Neural crest cell (in vitro differentiated cells): ENCODE measurements at regions not wholly inside any gene's neighbourhood (a gene's known extent, or its start where the extent isn't known, plus 50 kb on each side); places are given as distances from the start of the nearest gene placed in this dataset.

Source experiments
- DNase-seq: peaks from one replicate; pipeline ENCODE4 v3.0.0; 2021; ENCODE audit warnings: low read depth, mixed read lengths, low spot score
- H3K27ac Mint-ChIP-seq: one replicate; pipeline ENCODE4 v1.8.0; 2021; ENCODE audit warnings: mild to moderate bottlenecking, mixed read lengths; ENCODE audit not compliant: unreplicated experiment
- H3K27me3 Mint-ChIP-seq: 2 replicates; pipeline ENCODE4 v1.8.0; 2021; ENCODE audit warnings: low read depth, mild to moderate bottlenecking, mixed read lengths
- H3K36me3 Mint-ChIP-seq: 2 replicates; pipeline ENCODE4 v1.8.0; 2021; ENCODE audit warnings: low read depth, mild to moderate bottlenecking, mixed read lengths
- H3K4me1 Mint-ChIP-seq: 2 replicates; pipeline ENCODE4 v1.8.0; 2021; ENCODE audit warnings: mixed read lengths
- H3K4me3 Mint-ChIP-seq: one replicate; pipeline ENCODE4 v1.8.0; 2021; ENCODE audit warnings: mild to moderate bottlenecking, mixed read lengths
- H3K9me3 Mint-ChIP-seq: 2 replicates; pipeline ENCODE4 v1.8.0; 2021; ENCODE audit warnings: mixed read lengths
- TF ChIP-seq, protein P1 (sequence below): fragments of 200-600 bp; sonication (generic); conservative IDR thresholded peaks from 2 replicates; pipeline ENCODE4 v1.5.0; 2021; ENCODE audit warnings: antibody characterized with exemption, mild to moderate bottlenecking

DNA sequence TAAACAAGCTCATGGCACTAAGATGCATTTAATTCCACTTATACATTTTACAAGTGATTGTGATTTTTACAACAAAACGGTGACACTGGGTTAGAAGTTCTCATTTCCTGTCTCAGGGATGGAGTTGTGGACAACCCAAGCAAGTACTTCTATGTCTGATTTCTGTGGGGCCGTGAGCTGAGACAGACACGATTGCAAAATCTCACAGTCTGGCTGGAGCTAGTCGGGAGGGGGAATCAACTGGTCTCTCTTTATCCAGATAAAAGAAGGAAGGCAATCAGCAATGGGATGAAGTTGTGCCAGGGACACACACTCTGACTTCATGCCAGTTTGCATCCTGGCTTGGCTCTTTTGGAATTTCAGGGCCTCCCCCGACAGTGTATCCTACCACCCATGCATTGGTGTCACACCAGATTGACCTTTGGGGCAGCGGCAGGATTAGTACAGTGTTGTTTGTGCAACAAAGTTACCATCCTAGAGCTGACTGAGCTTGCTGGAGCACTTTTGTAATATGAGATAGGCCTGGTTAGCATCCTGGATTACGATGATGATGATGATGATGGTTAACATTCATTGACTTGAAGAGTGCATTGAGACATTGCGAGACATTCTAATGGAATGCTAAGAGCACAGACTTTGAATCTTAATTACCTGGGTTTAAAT lies 98.8 kb downstream of the CTAGE1 start:
- Mint-ChIP-seq H3K4me3 (no peak overlapping the region), H3K27ac (no peak overlapping the region)

DNA sequence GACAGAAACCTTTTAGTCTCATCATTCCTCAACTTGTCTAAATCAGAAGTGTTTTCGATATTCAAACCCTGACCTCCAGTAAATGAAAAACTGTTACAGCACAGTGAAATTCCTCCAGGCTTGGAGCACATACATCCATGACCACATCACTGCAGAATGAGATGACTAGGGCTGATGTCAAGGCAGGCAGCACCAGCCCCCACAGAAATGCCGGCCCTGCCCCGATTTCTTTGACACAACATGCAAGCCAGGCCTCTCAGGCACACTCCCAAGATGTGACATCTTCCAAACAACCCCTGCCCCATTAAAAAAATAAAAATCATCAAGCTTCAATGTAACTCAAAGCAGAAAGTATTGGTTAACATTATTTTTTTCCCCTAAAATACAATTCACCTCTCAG lies 103.3 kb downstream of the CTAGE1 start:
- DNase-seq, result no peak
- Mint-ChIP-seq H3K4me3 (no peak overlapping the region), H3K36me3 (no peaks in the 10 kb centered on the region), H3K4me1 (no peaks in the 10 kb centered on the region), H3K27me3 (no peaks in the 10 kb centered on the region), H3K9me3 (no peaks in the 10 kb centered on the region), H3K27ac (no peak overlapping the region)
- TF ChIP-seq, protein P1, sequence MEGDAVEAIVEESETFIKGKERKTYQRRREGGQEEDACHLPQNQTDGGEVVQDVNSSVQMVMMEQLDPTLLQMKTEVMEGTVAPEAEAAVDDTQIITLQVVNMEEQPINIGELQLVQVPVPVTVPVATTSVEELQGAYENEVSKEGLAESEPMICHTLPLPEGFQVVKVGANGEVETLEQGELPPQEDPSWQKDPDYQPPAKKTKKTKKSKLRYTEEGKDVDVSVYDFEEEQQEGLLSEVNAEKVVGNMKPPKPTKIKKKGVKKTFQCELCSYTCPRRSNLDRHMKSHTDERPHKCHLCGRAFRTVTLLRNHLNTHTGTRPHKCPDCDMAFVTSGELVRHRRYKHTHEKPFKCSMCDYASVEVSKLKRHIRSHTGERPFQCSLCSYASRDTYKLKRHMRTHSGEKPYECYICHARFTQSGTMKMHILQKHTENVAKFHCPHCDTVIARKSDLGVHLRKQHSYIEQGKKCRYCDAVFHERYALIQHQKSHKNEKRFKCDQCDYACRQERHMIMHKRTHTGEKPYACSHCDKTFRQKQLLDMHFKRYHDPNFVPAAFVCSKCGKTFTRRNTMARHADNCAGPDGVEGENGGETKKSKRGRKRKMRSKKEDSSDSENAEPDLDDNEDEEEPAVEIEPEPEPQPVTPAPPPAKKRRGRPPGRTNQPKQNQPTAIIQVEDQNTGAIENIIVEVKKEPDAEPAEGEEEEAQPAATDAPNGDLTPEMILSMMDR, result no peak

More for the DNA sequence above, 98.8 kb downstream of the CTAGE1 start:
- H3K27me3 Mint-ChIP-seq, result no peaks in the 10 kb centered on the region
- TF ChIP-seq, protein P1, result no peak
- no peak for DNase-seq
- H3K9me3 Mint-ChIP-seq, result no peaks in the 10 kb centered on the region
- H3K4me1 Mint-ChIP-seq, result no peaks in the 10 kb centered on the region
- H3K36me3 Mint-ChIP-seq, result no peaks in the 10 kb centered on the region

DNA sequence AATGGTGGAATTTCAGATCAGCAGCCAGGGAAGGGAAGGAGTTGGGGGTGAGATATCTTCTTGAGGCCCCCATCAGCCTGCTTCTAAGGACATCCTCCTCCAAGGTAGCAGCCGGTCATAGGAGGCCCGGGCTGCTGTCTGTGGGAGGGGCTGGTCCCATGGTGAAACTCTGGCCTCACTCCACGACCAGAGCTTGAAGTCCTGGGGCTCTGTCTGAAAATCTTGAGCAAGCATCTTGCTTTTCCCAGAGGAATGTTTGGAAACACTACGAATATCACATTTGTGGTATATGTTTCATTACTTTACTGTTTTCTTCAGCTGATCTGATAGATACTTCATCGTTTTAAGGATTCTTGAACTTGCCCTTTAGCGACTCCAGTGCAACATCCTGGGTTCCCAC lies 103.7 kb downstream of the CTAGE1 start:
- DNase-seq, result no peak
- H3K27ac Mint-ChIP-seq, result no peak overlapping the region
- no peaks in the 10 kb centered on the region for H3K9me3 Mint-ChIP-seq
- no peaks in the 10 kb centered on the region for H3K4me1 Mint-ChIP-seq
- no peaks in the 10 kb centered on the region for H3K36me3 Mint-ChIP-seq
- TF ChIP-seq, protein P1, result no peak
- H3K4me3 Mint-ChIP-seq, result no peak overlapping the region
- no peaks in the 10 kb centered on the region for H3K27me3 Mint-ChIP-seq

DNA sequence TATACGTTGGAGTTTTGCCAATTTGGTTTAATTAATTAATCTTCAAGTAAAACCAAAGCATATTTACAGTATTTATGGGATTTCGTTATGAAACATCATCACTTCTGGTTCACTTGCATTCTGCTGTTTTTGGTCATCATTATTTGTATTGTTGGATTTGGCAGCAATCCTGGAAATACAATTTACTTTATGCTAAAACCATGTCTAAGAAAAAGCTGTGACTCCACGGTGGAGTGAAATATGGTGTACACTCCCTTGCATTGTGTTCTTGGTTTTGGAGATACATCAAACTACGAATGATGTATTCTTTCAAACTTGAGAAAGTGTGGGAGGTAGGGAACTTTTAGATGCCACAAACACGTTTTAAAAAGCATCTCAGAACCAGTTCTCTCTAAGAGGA lies 106.4 kb downstream of the CTAGE1 start:
- Mint-ChIP-seq H3K4me3 (no peak overlapping the region), H3K36me3 (no peaks in the 10 kb centered on the region), H3K4me1 (no peaks in the 10 kb centered on the region), H3K27me3 (no peaks in the 10 kb centered on the region), H3K9me3 (no peaks in the 10 kb centered on the region), H3K27ac (no peak overlapping the region)
- DNase-seq, result no peak
- TF ChIP-seq, protein P1, result no peak

DNA sequence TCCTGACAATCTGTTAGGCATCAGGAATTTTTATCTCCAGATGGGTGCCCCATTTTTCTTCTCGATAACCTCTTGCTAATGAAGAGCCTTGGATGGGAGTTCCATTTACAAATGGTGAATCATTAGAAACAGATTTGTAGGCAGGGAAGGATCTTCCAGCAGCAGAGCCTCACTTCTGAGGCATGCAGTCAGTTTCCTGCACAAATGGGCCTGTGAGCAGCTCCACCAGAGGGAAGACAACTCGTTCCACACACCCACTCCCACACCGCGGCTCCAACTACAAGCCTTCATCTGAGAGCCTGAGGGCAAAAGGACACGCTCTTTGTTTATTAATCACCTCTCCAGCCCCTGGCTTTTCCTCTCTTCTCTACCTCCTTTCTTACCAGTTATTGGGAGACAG lies 108.5 kb downstream of the CTAGE1 start:
- no peaks in the 10 kb centered on the region for H3K4me1 Mint-ChIP-seq
- no peaks in the 10 kb centered on the region for H3K36me3 Mint-ChIP-seq
- no peaks in the 10 kb centered on the region for H3K9me3 Mint-ChIP-seq
- TF ChIP-seq, protein P1, result no peak
- no peak for DNase-seq
- H3K4me3 Mint-ChIP-seq, result no peak overlapping the region
- no peaks in the 10 kb centered on the region for H3K27me3 Mint-ChIP-seq
- H3K27ac Mint-ChIP-seq, result no peak overlapping the region
